IMR-90 (cell line): ENCODE measurements at regions not wholly inside any gene's neighbourhood (a gene's known extent, or its start where the extent isn't known, plus 50 kb on each side); places are given as distances from the start of the nearest gene placed in this dataset.

ENCODE experiments used
- ATAC-seq: fragments of 200-7000 bp; cut with Tn5 transposase; 2 replicates; pipeline ENCODE4 v1.9.1; 2020; ENCODE audit warnings: low read depth, mild to moderate bottlenecking, moderate library complexity
- BruUV-seq: library from RNA; stranded (reverse); fragments of 400-500 nt; replicated peaks from 2 replicates; lab custom pipeline; 2021; lab: Mats Ljungman, UMichigan
- CTCF ChIA-PET: fragments of 300-600 bp; formaldehyde crosslinking; extraction: SDS; loops from one replicate; lab custom pipeline; 2021; ENCODE audit warnings: antibody characterized with exemption; lab: Yijun Ruan, JAX
- POLR2A ChIA-PET: fragments of 300-600 bp; sonication (Branson Sonifier 250); formaldehyde crosslinking; loops from one replicate; lab custom pipeline; 2022; ENCODE audit warnings: antibody characterized with exemption; ENCODE audit not compliant: unreplicated experiment; lab: Charles Lee
- DNase-seq: peaks from one replicate; pipeline ENCODE4 v3.0.0; 2013
- H2AFZ ChIP-seq: replicated peaks from 2 replicates; pipeline ENCODE3; 2013; ENCODE audit warnings: low read length, mild to moderate bottlenecking; ENCODE audit not compliant: poor library complexity
- H2AK5ac ChIP-seq: 2 replicates; pipeline ENCODE4 v1.6.1; 2013; ENCODE audit warnings: low read depth, low read length, inconsistent platforms
- H2AK9ac ChIP-seq: replicated peaks from 2 replicates; pipeline ENCODE3; 2013; ENCODE audit warnings: mild to moderate bottlenecking, low read depth, low read length, moderate library complexity; ENCODE audit not compliant: poor library complexity
- H2BK120ac ChIP-seq: 2 replicates; pipeline ENCODE4 v1.6.1; 2013; ENCODE audit warnings: low read depth, low read length, inconsistent platforms
- H2BK15ac ChIP-seq: 3 replicates; pipeline ENCODE4 v1.6.1; 2013; ENCODE audit warnings: low read depth, low read length, inconsistent platforms
- H2BK20ac ChIP-seq: 2 replicates; pipeline ENCODE4 v1.6.1; 2013; ENCODE audit warnings: low read depth, mild to moderate bottlenecking, inconsistent platforms, low read length, moderate library complexity
- H2BK5ac ChIP-seq: 2 replicates; pipeline ENCODE4 v1.6.1; 2013; ENCODE audit warnings: mild to moderate bottlenecking, low read depth, low read length, inconsistent platforms; ENCODE audit not compliant: poor library complexity, severe bottlenecking
- H3K14ac ChIP-seq: replicated peaks from 2 replicates; pipeline ENCODE4 v1.6.1; 2013; ENCODE audit warnings: low read depth, low read length, inconsistent platforms
- H3K18ac ChIP-seq: 2 replicates; pipeline ENCODE4 v1.6.1; 2013; ENCODE audit warnings: low read depth, low read length, control low read depth
- H3K23ac ChIP-seq: 2 replicates; pipeline ENCODE4 v1.6.1; 2013; ENCODE audit warnings: low read depth, low read length, inconsistent platforms
- H3K27ac ChIP-seq: 2 replicates; pipeline ENCODE4 v1.5.1; 2013; ENCODE audit warnings: mild to moderate bottlenecking, control low read depth, low read length; ENCODE audit not compliant: insufficient read depth
- H3K27me3 ChIP-seq: 2 replicates; pipeline ENCODE4 v1.6.1; 2013; ENCODE audit warnings: low read length; ENCODE audit not compliant: control insufficient read depth, insufficient read depth
- H3K36me3 ChIP-seq: 2 replicates; pipeline ENCODE4 v1.6.1; 2013; ENCODE audit warnings: low read length, mixed read lengths; ENCODE audit not compliant: control insufficient read depth, insufficient read depth
- H3K4ac ChIP-seq: 2 replicates; pipeline ENCODE4 v1.6.1; 2013; ENCODE audit warnings: low read depth, low read length, inconsistent platforms
- H3K4me1 ChIP-seq: 2 replicates; pipeline ENCODE4 v1.6.1; 2013; ENCODE audit warnings: low read length, mixed read lengths; ENCODE audit not compliant: control insufficient read depth, insufficient read depth
- H3K4me2 ChIP-seq: 2 replicates; pipeline ENCODE4 v1.6.1; 2013; ENCODE audit warnings: low read depth, mild to moderate bottlenecking, control low read depth, low read length, moderate library complexity
- H3K4me3 ChIP-seq: 2 replicates; pipeline ENCODE4 v1.5.1; 2013; ENCODE audit warnings: low read depth, mild to moderate bottlenecking, control low read depth, low read length, moderate library complexity; ENCODE audit not compliant: insufficient read depth
- H3K56ac ChIP-seq: 2 replicates; pipeline ENCODE4 v1.6.1; 2013; ENCODE audit warnings: low read length, inconsistent platforms; ENCODE audit not compliant: insufficient read depth; ENCODE audit errors: extremely low read depth
- H3K79me1 ChIP-seq, 2 experiments: 2 replicates each; pipeline ENCODE4 v1.6.1; 2013; ENCODE audit warnings: low read length in 2 of 2, inconsistent platforms in 1 of 2, low read depth in 1 of 2
- H3K9ac ChIP-seq: 2 replicates; pipeline ENCODE4 v1.6.1; 2013; ENCODE audit warnings: low read depth, low read length, control low read depth
- H3K9me1 ChIP-seq: 2 replicates; pipeline ENCODE4 v1.6.1; 2013; ENCODE audit warnings: low read length, inconsistent platforms; ENCODE audit not compliant: insufficient read depth
- H3K9me3 ChIP-seq: 2 replicates; pipeline ENCODE4 v1.6.1; 2013; ENCODE audit warnings: low read length; ENCODE audit not compliant: control insufficient read depth, insufficient read depth
- H4K20me1 ChIP-seq: 2 replicates; pipeline ENCODE4 v1.6.1; 2013; ENCODE audit warnings: low read length, inconsistent platforms; ENCODE audit not compliant: insufficient read depth
- H4K5ac ChIP-seq: 2 replicates; pipeline ENCODE4 v1.6.1; 2013; ENCODE audit warnings: mild to moderate bottlenecking, low read depth, low read length, control low read depth
- H4K8ac ChIP-seq, 2 experiments: 2 replicates each; pipeline ENCODE4 v1.6.1; 2013; ENCODE audit warnings: low read depth in 2 of 2, low read length in 2 of 2, control low read depth in 1 of 2, inconsistent platforms in 1 of 2
- H4K91ac ChIP-seq: 2 replicates; pipeline ENCODE4 v1.6.1; 2013; ENCODE audit warnings: low read depth, low read length, inconsistent platforms; ENCODE audit not compliant: insufficient read depth
- BHLHE40 ChIP-seq: fragments of 150-350 bp; IDR thresholded peaks from 2 replicates; pipeline ENCODE4 v1.6.1; 2016; ENCODE audit warnings: mild to moderate bottlenecking, low read depth, low read length
- MXI1 ChIP-seq: IDR thresholded peaks from 2 replicates; pipeline ENCODE4 v1.6.1; 2012; ENCODE audit warnings: low read depth, mild to moderate bottlenecking, low read length, moderate library complexity, borderline replicate concordance
- NFE2L2 ChIP-seq: fragments of 150-350 bp; IDR thresholded peaks from 2 replicates; pipeline ENCODE4 v1.6.1; 2016; ENCODE audit warnings: low read depth, mild to moderate bottlenecking, low read length
- WGBS, 2 experiments: methylation state at CpG; one replicate each; pipeline versions ENCODE4 v1.1.5 to v1.1.7; 2013; ENCODE audit warnings: missing lambda C conversion rate in 2 of 2; ENCODE audit not compliant: insufficient read length in 1 of 2; ENCODE audit errors: extremely low coverage in 2 of 2; 5-methylcytosine and 5-hydroxymethylcytosine counted together
- dilution Hi-C: fragments of 300-500 bp; cut with HindIII; formaldehyde crosslinking; loops from one replicate; pipeline ENCODE4 v1.14.3; 2018; ENCODE audit warnings: low sequenced_read_pairs; ENCODE audit not compliant: unreplicated experiment
- in situ Hi-C: fragments of 300-500 bp; cut with MboI; formaldehyde crosslinking; loops from 3 replicates; pipeline ENCODE4 v1.14.3; 2019; ENCODE audit warnings: low sequenced_read_pairs, inconsistent platforms, mixed read lengths
- intact Hi-C: fragments of 100-400 bp; cut with micrococcal nuclease; formaldehyde crosslinking; loops from 2 replicates; pipeline ENCODE4 v1.10.0; 2022

- no peak overlapping the region for H3K4me2 ChIP-seq
- POLR2A ChIA-PET = no interaction called here
- CTCF ChIA-PET = no interaction called here
Measured at GRCh38 chr3:34793057-34793456, 846.3 kb upstream of the ARPP21 start.

More at GRCh38 chr3:34793057-34793456, 846.3 kb upstream of the ARPP21 start:
- no peaks in the 10 kb centered on the region for H3K4me1 ChIP-seq
- no peak overlapping the region for H3K4ac ChIP-seq
- H4K8ac ChIP-seq = no peak overlapping the region
- no peak overlapping the region for H2AK5ac ChIP-seq
- H3K56ac ChIP-seq = no peak overlapping the region
- no peak overlapping the region for H2BK5ac ChIP-seq
- no peak overlapping the region for H4K91ac ChIP-seq
- H3K4me3 ChIP-seq = no peak overlapping the region
- no peaks in the 10 kb centered on the region for H4K20me1 ChIP-seq
- ATAC-seq = no peak
- peaks cover 15% of the 10 kb centered on the region for H3K9me3 ChIP-seq
- no peak overlapping the region for H3K14ac ChIP-seq
- H3K23ac ChIP-seq = no peak overlapping the region
- no peak overlapping the region for H2AK9ac ChIP-seq
- H2BK20ac ChIP-seq = no peak overlapping the region
- H3K27ac ChIP-seq = no peak overlapping the region
- H2AFZ ChIP-seq = no peak overlapping the region
- H4K5ac ChIP-seq = no peak overlapping the region
- no peaks in the 10 kb centered on the region for H3K36me3 ChIP-seq
- no TSS peak for BruUV-seq
- in situ Hi-C loops = no loop called here
- H2BK15ac ChIP-seq = no peak overlapping the region
- no peaks in the 10 kb centered on the region for H3K79me1 ChIP-seq
- no peak for DNase-seq
- no peaks in the 10 kb centered on the region for H3K9me1 ChIP-seq
- TF ChIP-seq NFE2L2 (no peak), BHLHE40 (no peak), MXI1 (no peak)
- WGBS, 2 experiments = no CpG with 5 or more reads among the region's 1 CpG
- no peak overlapping the region for H3K9ac ChIP-seq
- H3K18ac ChIP-seq = no peak overlapping the region
- dilution Hi-C loops = no loop called here
- no peaks in the 10 kb centered on the region for H3K27me3 ChIP-seq
- intact Hi-C loops = no loop called here
- H2BK120ac ChIP-seq = no peak overlapping the region
